Hepatocyte (in vitro differentiated cells): ENCODE measurements at regions not wholly inside any gene's neighbourhood (a gene's known extent, or its start where the extent isn't known, plus 50 kb on each side); places are given as distances from the start of the nearest gene placed in this dataset.

Experiments used
- DNase-seq: peaks from one replicate; pipeline ENCODE4 v3.0.0-alpha.2; 2016; ENCODE audit warnings: low spot score
- H2AFZ ChIP-seq: fragments of 200-600 bp; sonication (generic); 2 replicates; pipeline ENCODE4 v1.6.0; 2016; ENCODE audit warnings: antibody characterized with exemption, mild to moderate bottlenecking
- H3K27ac ChIP-seq: fragments of 200-600 bp; sonication (generic); 2 replicates; pipeline ENCODE4 v1.5.1; 2016; ENCODE audit warnings: mild to moderate bottlenecking
- H3K27me3 ChIP-seq: fragments of 200-600 bp; sonication (generic); 2 replicates; pipeline ENCODE4 v1.6.1; 2016
- H3K36me3 ChIP-seq: fragments of 200-600 bp; sonication (generic); replicated peaks from 2 replicates; pipeline ENCODE4 v1.5.1; 2016; ENCODE audit warnings: low read depth; ENCODE audit not compliant: insufficient read depth
- H3K4me1 ChIP-seq: fragments of 200-600 bp; sonication (generic); 2 replicates; pipeline ENCODE4 v1.5.1; 2016; ENCODE audit warnings: mild to moderate bottlenecking, moderate library complexity; ENCODE audit not compliant: insufficient read depth
- H3K4me2 ChIP-seq: fragments of 200-600 bp; sonication (generic); 2 replicates; pipeline ENCODE4 v1.6.0; 2016
- H3K4me3 ChIP-seq: fragments of 200-600 bp; sonication (generic); 2 replicates; pipeline ENCODE4 v1.5.1; 2016; ENCODE audit warnings: mild to moderate bottlenecking
- H3K79me2 ChIP-seq: fragments of 200-600 bp; sonication (generic); 2 replicates; pipeline ENCODE4 v1.6.0; 2017; ENCODE audit warnings: mild to moderate bottlenecking
- H3K9me2 ChIP-seq: fragments of 200-600 bp; sonication (generic); replicated peaks from 2 replicates; pipeline ENCODE4 v1.6.0; 2017; ENCODE audit warnings: mild to moderate bottlenecking; ENCODE audit not compliant: insufficient read depth
- H3K9me3 ChIP-seq: fragments of 200-600 bp; sonication (generic); 2 replicates; pipeline ENCODE4 v1.5.1; 2016; ENCODE audit warnings: low read depth, mild to moderate bottlenecking
- H4K20me1 ChIP-seq: fragments of 200-600 bp; sonication (generic); 2 replicates; pipeline ENCODE4 v1.6.0; 2016; ENCODE audit warnings: mild to moderate bottlenecking; ENCODE audit not compliant: insufficient read depth, poor library complexity, severe bottlenecking
- CTCF ChIP-seq: fragments of 200-600 bp; sonication (generic); IDR thresholded peaks from 2 replicates; pipeline ENCODE4 v1.5.1; 2016; ENCODE audit warnings: antibody characterized with exemption, mild to moderate bottlenecking; ENCODE audit not compliant: poor library complexity
- EZH2 ChIP-seq: fragments of 200-600 bp; sonication (generic); IDR thresholded peaks from 2 replicates; pipeline ENCODE4 v1.6.1; 2016; ENCODE audit warnings: antibody characterized with exemption, mild to moderate bottlenecking, borderline replicate concordance
- EZH2phosphoT487 ChIP-seq: fragments of 200-600 bp; sonication (generic); IDR thresholded peaks from one replicate; pipeline ENCODE4 v1.6.1; 2018; ENCODE audit warnings: antibody characterized with exemption, mild to moderate bottlenecking, low read depth, moderate library complexity; ENCODE audit not compliant: unreplicated experiment, severe bottlenecking
- WGBS: methylation state at CpG from one replicate; pipeline ENCODE4 v1.1.6; 2016; ENCODE audit warnings: low lambda C conversion rate; ENCODE audit errors: missing lambda C conversion rate; 5-methylcytosine and 5-hydroxymethylcytosine counted together

DNA sequence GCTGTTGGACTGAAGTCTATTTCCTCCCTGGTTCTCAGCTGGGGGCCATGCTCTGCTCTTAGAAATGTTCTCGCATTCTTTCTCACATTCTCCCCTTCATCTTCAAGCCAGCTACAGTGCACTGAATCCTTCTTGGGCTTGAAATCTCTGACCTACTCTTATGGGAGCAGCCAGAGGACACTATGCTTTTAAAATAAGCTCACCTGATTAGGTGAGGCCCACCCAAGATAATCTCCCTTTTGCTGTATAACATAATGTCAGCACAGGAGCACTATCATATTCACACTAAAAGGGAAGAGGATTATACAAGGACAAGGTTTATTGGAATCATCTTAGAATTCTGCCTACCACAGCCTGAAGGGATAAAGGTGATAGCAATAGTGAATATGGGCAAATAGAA lies 146.3 kb downstream of the ZNF674 start:
- H3K27me3 ChIP-seq = no peaks in the 10 kb centered on the region
- H3K27ac ChIP-seq = no peak overlapping the region
- TF ChIP-seq EZH2phosphoT487 (no peak), EZH2 (no peak), CTCF (no peak)
- H4K20me1 ChIP-seq = no peaks in the 10 kb centered on the region
- no peak overlapping the region for H3K4me2 ChIP-seq
- no peak for DNase-seq
- no peaks in the 10 kb centered on the region for H3K4me1 ChIP-seq
- no peaks in the 10 kb centered on the region for H3K79me2 ChIP-seq
- WGBS = 95% methylated on average over 1 of the region's 1 CpG
- H3K4me3 ChIP-seq = no peak overlapping the region
- no peaks in the 10 kb centered on the region for H3K36me3 ChIP-seq
- H3K9me2 ChIP-seq = no peaks in the 10 kb centered on the region
- no peaks in the 10 kb centered on the region for H3K9me3 ChIP-seq
- no peak overlapping the region for H2AFZ ChIP-seq

DNA sequence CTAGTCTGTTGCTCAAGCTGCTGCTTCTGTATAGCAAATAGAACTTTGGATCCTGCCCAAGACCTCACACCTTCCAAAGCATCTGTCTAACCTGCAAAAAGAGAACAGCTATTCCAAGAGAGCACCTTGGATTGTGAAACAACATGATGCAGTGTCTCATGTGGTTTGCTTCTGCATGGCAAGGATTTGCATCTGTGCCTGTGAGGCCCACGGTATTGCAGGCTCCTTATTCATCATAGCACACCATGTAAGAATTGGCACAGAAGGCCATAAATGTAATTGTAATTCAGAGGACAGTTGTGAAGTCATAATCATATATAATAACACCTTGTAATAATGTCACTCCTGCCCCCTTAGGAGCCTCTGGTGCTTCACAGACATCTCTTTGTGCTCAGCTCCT lies 147.1 kb downstream of the ZNF674 start:
- Histone ChIP-seq H3K36me3 (no peaks in the 10 kb centered on the region), H3K9me2 (no peaks in the 10 kb centered on the region), H3K79me2 (no peaks in the 10 kb centered on the region), H3K27ac (no peak overlapping the region), H4K20me1 (no peaks in the 10 kb centered on the region), H2AFZ (no peak overlapping the region), H3K4me2 (no peak overlapping the region), H3K9me3 (no peaks in the 10 kb centered on the region), H3K4me3 (no peak overlapping the region), H3K27me3 (no peaks in the 10 kb centered on the region), H3K4me1 (no peaks in the 10 kb centered on the region)
- no peak for DNase-seq
- TF ChIP-seq CTCF (no peak), EZH2 (no peak), EZH2phosphoT487 (no peak)
- 26% methylated on average over 1 of the region's 1 CpG for WGBS

GRCh38 chrX:46386511-46386910 lies 158.7 kb downstream of the ZNF674 start:
- H3K9me3 ChIP-seq = no peaks in the 10 kb centered on the region
- TF ChIP-seq EZH2phosphoT487 (no peak), EZH2 (no peak), CTCF (no peak)
- H3K4me1 ChIP-seq = no peaks in the 10 kb centered on the region

GRCh38 chrX:46383006-46383405 lies 162.2 kb downstream of the ZNF674 start:
- 98% methylated on average over 2 of the region's 2 CpGs for WGBS
- no peak overlapping the region for H3K4me3 ChIP-seq
- H2AFZ ChIP-seq = no peak overlapping the region
- H3K27ac ChIP-seq = no peak overlapping the region
- no peaks in the 10 kb centered on the region for H3K79me2 ChIP-seq
- no peak overlapping the region for H3K4me2 ChIP-seq
- no peak for DNase-seq
- H3K9me2 ChIP-seq = no peaks in the 10 kb centered on the region
- no peaks in the 10 kb centered on the region for H4K20me1 ChIP-seq
- TF ChIP-seq EZH2phosphoT487 (no peak), CTCF (no peak), EZH2 (no peak)
- no peaks in the 10 kb centered on the region for H3K9me3 ChIP-seq
- H3K36me3 ChIP-seq = no peaks in the 10 kb centered on the region
- no peaks in the 10 kb centered on the region for H3K27me3 ChIP-seq
- no peaks in the 10 kb centered on the region for H3K4me1 ChIP-seq

More at GRCh38 chrX:46386511-46386910, 158.7 kb downstream of the ZNF674 start:
- no peak overlapping the region for H3K4me2 ChIP-seq
- H3K27ac ChIP-seq = no peak overlapping the region
- no peaks in the 10 kb centered on the region for H3K36me3 ChIP-seq
- H3K27me3 ChIP-seq = no peaks in the 10 kb centered on the region
- no peak for DNase-seq
- H3K4me3 ChIP-seq = no peak overlapping the region
- no peaks in the 10 kb centered on the region for H3K9me2 ChIP-seq
- H3K79me2 ChIP-seq = no peaks in the 10 kb centered on the region
- no peaks in the 10 kb centered on the region for H4K20me1 ChIP-seq
- no peak overlapping the region for H2AFZ ChIP-seq
